MM.1S (cell line): ENCODE measurements at regions not wholly inside any gene's neighbourhood (a gene's known extent, or its start where the extent isn't known, plus 50 kb on each side); places are given as distances from the start of the nearest gene placed in this dataset.

Experiments
- CTCF ChIP-seq: fragments of 300-600 bp; sonication (generic); IDR thresholded peaks from 2 replicates; pipeline ENCODE4 v1.5.1; 2016; ENCODE audit warnings: antibody characterized with exemption, low read length, mixed read lengths
- EZH2 ChIP-seq: fragments of 300-600 bp; sonication (generic); optimal IDR thresholded peaks from 2 replicates; pipeline ENCODE3; 2017; ENCODE audit warnings: low read depth, mild to moderate bottlenecking, antibody characterized with exemption, low read length, mixed read lengths
- EZH2phosphoT487 ChIP-seq: fragments of 300-600 bp; sonication (generic); IDR thresholded peaks from 2 replicates; pipeline ENCODE4 v1.6.1; 2018; ENCODE audit warnings: antibody characterized with exemption, low read length

DNA sequence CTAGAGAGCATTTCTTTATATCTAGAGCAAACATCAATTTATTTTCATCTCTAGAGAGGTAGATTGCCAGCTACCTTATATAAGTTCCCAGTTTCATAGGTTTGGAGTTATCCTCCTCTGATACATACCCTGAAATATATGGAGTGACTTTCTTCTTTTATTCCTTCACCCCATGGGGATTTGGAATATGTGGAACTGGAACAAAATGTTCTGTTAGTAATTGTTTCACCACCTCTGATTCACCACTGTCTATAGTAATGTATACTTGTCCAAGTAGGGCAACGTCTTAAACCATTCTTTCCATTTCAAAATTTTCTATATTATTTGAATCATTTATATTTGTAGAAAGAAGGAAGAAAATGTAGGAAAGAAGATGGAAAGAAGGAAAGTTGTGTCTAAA is 511.2 kb upstream of the KCND2 start:
- no peak for TF ChIP-seq CTCF
- no peak for TF ChIP-seq EZH2phosphoT487
- TF ChIP-seq EZH2, result no peak
